HG03159 (cell line): ENCODE measurements at regions not wholly inside any gene's neighbourhood (a gene's known extent, or its start where the extent isn't known, plus 50 kb on each side); places are given as distances from the start of the nearest gene placed in this dataset.
"Not testable (repeated sequence)": the region's sequence is repeated elsewhere in the genome, so short reads cannot be mapped to it uniquely, and the experiment has no call there.

Source experiments
- ATAC-seq: cut with Tn5 transposase; IDR thresholded peaks from one replicate; pipeline ENCODE4 v1.9.1; 2021; ENCODE audit warnings: mild to moderate bottlenecking, moderate library complexity; ENCODE audit not compliant: unreplicated experiment

- ATAC-seq: no peak
Observed at GRCh38 chr1:37362594-37363385, 111.6 kb upstream of the ZC3H12A start.

- ATAC-seq: no peak
Observed at GRCh38 chr1:37363535-37363934, 110.8 kb upstream of the ZC3H12A start.

- ATAC-seq: not testable (repeated sequence)
Observed at GRCh38 chr1:37368665-37369315, 105.6 kb upstream of the ZC3H12A start.

- ATAC-seq: no peak
Observed at GRCh38 chr1:37372302-37372701, 102.1 kb upstream of the ZC3H12A start.

- ATAC-seq: no peak
Observed at GRCh38 chr1:37372711-37373110, 101.7 kb upstream of the ZC3H12A start.

GRCh38 chr1:37373413-37373812, 101.0 kb upstream of the ZC3H12A start:
- no peak for ATAC-seq

DNA sequence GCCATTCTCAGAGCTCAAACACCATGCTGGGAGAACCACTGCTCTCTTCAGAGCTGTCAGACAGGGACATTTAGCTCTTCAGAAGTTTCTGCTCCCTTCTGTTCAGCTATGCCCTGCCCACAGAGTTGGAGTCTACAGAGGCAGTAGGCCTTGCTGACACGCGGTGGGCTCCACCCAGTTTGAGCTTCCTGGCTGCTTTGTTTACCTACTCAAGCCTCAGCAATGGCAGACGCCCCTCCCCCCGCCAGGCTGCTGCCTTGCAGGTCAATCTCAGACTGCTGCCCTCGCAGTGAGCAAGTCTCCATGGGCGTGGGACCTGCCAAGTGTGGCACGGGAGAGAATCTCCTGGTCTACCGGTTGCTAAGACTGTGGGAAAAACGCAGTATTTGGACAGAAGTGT, 93.8 kb upstream of the ZC3H12A start:
- ATAC-seq: not testable (repeated sequence)

DNA sequence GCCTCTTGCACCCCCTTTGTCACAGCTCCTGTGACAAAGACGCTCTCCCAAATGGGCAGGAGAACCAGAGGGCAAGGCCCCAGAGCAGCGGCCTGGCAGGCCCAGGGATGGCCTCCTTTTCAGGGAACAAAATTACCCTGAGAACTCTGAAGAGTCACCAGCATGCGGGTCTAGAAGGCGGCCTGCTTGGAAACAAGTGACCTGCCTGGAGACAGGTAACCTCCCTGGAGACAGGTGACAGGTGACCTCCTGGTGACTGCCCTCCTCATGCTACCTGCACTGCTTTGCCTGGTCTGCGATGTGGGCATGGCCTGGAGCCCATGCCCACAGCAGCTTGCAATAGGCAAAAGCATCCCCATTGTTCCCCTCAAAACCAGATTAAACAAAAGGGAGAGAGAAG, 86.5 kb upstream of the ZC3H12A start:
- ATAC-seq: no peak

DNA sequence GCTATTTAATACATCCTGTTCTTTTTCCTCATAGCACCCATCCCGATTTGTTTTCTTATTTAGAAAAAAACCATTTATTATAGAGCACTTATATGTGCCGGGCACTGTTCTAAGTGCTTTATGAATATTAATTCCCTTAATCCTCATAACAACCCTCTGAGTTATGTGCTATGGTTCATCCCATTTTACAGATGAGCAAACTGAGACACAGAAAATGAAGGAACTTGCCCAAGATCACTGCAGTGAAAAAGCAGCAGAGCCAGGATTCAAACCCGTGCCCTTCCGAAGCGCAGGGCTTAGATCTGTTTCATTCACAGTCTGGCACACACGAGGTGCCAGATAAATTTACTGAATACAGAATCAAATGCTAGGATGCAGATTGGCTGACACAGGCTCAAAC, 85.1 kb upstream of the ZC3H12A start:
- ATAC-seq: no peak

- no peak for ATAC-seq
Observed at GRCh38 chr1:37391211-37392011, 83.0 kb upstream of the ZC3H12A start.

GRCh38 chr1:37392051-37392450, 82.3 kb upstream of the ZC3H12A start:
- ATAC-seq: no peak

DNA sequence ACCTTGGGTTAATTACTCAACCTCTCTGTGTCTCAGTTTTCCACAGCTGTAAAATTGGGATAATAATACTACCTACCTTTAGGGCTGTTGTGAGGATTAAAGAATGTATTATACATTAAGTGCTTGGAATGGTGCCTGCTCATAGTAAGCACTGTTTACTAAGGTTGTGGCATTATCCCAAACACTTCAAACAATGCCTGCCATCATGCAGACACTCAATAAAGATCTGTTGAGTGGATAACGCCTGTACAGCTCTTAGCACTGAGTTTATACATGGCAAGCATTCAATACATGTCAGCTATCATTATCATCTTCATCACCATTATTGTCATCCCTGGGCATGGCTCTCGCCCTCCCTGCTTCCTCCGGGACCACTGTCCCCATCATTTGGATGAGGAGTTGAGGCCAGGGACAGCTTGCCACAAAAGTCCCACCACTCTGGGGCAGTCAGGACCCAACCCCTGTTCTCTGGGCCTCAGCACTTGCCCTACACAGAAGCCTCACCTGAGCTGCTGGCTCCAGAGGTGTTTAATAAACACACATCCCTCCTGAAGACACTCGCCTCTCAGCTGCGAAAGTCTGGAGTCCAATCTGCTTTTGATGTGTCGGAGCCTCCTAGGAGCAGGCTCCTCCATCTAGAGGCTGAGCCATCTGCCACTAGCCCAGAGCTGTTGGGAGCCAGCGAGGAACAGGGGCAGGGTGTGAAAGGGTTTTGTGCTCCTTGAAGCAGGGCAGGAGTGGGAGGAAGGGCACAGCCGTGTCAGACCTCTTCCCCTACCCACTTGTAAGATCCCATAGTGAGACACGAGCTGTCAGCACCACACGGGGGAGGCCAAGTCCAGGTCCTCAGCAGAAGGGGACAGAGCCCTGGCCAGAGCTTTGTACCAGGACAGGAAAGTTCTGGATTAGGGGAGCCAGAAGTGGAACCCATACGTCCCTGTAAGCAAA, 80.9 kb upstream of the ZC3H12A start:
- ATAC-seq: no peak

GRCh38 chr1:37394574-37395464, 79.6 kb upstream of the ZC3H12A start:
- ATAC-seq: no peak

GRCh38 chr1:37398096-37398495, 76.3 kb upstream of the ZC3H12A start:
- ATAC-seq: no peak

DNA sequence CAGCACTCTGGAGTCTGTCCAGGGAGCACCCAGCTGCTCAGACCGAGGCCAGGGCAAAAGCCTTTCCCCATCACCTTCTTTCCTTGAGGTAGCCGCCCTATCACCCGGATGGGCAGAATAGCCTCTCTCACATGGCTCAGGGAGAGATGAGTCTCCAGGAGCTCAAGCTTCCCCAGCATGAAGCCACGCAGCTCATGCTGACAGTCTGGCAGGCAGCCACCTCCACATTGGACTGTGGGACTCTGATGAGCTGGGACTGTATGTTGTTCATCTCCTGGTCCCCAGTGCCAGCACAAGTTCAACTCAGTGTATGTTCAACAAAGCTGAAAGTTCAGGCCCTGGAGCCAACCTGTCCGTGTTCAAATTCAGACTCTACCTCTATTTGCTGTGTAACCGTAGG, 75.2 kb upstream of the ZC3H12A start:
- ATAC-seq: no peak

DNA sequence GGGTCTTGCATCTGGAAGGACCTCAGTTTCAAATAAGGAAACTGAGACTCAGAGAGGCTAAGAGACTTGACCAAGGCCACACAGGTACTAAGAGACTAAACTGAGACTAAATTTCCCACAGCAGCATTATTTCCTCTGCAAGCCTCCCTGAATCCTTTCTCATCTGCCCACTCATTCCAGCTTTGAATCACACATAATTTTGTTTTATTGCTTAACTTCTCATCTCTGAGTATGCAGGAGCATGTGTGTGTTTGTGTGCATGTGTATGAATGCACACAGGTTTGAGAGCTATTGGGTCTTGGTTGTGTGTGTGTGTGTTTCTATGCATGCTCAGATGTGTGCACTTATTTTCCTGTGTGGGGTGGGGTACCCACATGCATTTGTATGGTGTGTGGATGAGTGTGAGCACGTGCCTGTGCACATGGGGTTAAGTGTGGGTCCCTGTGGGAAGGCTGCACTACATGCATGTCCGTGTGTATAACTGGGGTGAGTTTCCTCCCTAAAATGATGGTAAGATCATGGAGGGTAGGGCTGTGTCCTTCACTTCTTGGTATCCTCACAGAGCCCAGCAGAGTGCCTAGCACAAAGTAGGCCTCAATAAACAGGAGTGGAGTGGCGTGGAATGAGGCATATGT, 74.4 kb upstream of the ZC3H12A start:
- ATAC-seq: no peak

- ATAC-seq: no peak
Observed at GRCh38 chr1:37400466-37401225, 73.7 kb upstream of the ZC3H12A start.

- no peak for ATAC-seq
Observed at GRCh38 chr1:37403166-37403565, 71.2 kb upstream of the ZC3H12A start.
